Ishikawa (cell line): ENCODE measurements at regions not wholly inside any gene's neighbourhood (a gene's known extent, or its start where the extent isn't known, plus 50 kb on each side); places are given as distances from the start of the nearest gene placed in this dataset.

Experiments used
- CEBPB ChIP-seq: IDR thresholded peaks from 2 replicates; pipeline ENCODE4 v1.6.1; 2012
- CREB1 ChIP-seq: IDR thresholded peaks from 2 replicates; pipeline ENCODE4 v1.6.1; 2012; ENCODE audit warnings: low read depth
- EGR1 ChIP-seq: IDR thresholded peaks from 2 replicates; pipeline ENCODE4 v1.6.1; 2012
- EP300 ChIP-seq: IDR thresholded peaks from 2 replicates; pipeline ENCODE4 v1.6.1; 2012; ENCODE audit warnings: borderline replicate concordance
- FOXM1 ChIP-seq: IDR thresholded peaks from 2 replicates; pipeline ENCODE4 v1.6.1; 2012; ENCODE audit warnings: low read depth, borderline replicate concordance
- NFIC ChIP-seq: IDR thresholded peaks from 2 replicates; pipeline ENCODE4 v1.6.1; 2012
- RAD21 ChIP-seq: IDR thresholded peaks from 2 replicates; pipeline ENCODE4 v1.6.1; 2012; ENCODE audit warnings: low read depth
- REST ChIP-seq: IDR thresholded peaks from 2 replicates; pipeline ENCODE4 v1.6.1; 2012; ENCODE audit warnings: low read depth, mild to moderate bottlenecking
- TAF1 ChIP-seq: IDR thresholded peaks from 2 replicates; pipeline ENCODE4 v1.6.1; 2012; ENCODE audit warnings: low read depth, mild to moderate bottlenecking
- TCF12 ChIP-seq: IDR thresholded peaks from 2 replicates; pipeline ENCODE4 v1.6.1; 2012; ENCODE audit warnings: low read depth
- TEAD4 ChIP-seq: IDR thresholded peaks from 2 replicates; pipeline ENCODE4 v1.6.1; 2012
- USF1 ChIP-seq: IDR thresholded peaks from 2 replicates; pipeline ENCODE4 v1.6.1; 2012
- YY1 ChIP-seq: IDR thresholded peaks from 2 replicates; pipeline ENCODE4 v1.6.1; 2012; ENCODE audit warnings: low read depth
- ZBTB7A ChIP-seq: IDR thresholded peaks from 2 replicates; pipeline ENCODE4 v1.6.1; 2012; ENCODE audit warnings: low read depth
- TF ChIP-seq, protein P1 (sequence below): IDR thresholded peaks from 2 replicates; pipeline ENCODE4 v1.6.1; 2012

DNA sequence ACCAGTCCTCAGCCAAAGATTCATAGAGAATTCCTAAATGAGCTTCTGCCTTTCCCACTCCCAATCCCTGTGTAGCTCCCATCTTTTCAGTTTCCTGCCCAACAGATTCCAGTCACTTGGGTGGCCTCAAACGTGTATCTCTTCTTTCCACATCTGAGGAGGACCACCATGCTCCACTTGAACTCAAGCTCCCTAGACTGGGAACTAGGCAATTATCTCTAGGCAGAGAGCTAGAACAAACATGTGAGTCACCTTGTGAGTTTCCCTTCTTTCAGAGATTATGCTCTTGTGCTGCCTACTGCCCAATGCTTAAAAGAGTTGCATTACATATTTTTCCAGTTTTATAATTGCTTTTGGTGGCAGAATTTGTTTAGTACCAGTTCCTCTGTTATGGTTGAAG, 178.0 kb downstream of the MDFIC start:
- TF ChIP-seq, protein P1, sequence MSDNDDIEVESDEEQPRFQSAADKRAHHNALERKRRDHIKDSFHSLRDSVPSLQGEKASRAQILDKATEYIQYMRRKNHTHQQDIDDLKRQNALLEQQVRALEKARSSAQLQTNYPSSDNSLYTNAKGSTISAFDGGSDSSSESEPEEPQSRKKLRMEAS: no peak
- TF ChIP-seq TEAD4 (no peak), ZBTB7A (no peak), CREB1 (no peak), TAF1 (no peak), EP300 (no peak), REST (no peak), EGR1 (no peak), USF1 (no peak), TCF12 (no peak), CEBPB (no peak), FOXM1 (no peak), NFIC (no peak), YY1 (no peak), RAD21 (no peak)

DNA sequence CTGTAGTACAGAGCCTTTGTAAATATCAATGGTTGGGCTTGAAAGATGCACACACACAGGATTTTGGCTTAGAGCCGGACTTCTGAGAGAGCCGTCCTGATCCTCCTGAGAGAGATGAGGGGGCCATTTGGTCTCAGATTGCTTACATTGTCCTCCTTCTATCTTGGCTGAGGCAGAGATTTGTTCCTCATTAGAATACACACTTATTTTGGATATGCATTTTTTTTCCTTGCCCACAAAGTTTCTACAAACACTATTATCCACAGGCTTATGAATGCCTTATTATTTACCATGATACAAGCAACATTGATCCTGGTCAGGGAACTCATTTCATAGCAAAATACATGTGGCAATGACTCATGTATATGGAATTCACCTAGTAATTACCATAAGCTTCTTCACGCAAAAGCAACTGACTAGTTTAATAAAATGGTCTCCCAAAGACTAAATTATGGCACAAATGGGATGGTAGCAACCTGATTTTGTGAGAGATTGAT, 175.3 kb downstream of the MDFIC start:
- TF ChIP-seq RAD21: no peak
- TF ChIP-seq TEAD4: no peak

DNA sequence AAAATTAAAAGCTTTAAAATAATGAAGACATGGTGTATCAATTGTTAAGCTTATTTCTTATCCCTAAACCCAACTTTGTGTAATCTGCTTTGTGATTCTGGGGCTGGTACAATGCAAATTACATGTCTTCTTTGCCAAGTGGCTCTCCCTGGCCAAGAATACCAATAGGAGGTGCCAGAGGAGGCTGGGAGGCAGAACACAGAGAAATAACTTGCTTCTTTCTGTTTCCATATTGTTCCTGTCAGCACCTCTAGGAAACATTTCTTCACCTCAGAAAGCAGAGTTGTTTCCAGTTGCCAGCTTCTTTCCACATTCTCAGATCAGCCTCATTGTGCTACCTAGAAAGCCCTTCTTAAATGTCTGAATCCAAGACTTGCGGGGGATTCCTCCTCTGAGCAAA, 174.4 kb downstream of the MDFIC start:
- TF ChIP-seq TAF1: no peak
- no peak for TF ChIP-seq REST
- TF ChIP-seq TCF12: no peak
- TF ChIP-seq, protein P1: no peak
- TF ChIP-seq NFIC: no peak
- no peak for TF ChIP-seq EP300
- TF ChIP-seq USF1: no peak
- no peak for TF ChIP-seq TEAD4
- no peak for TF ChIP-seq FOXM1
- no peak for TF ChIP-seq RAD21
- no peak for TF ChIP-seq ZBTB7A
- no peak for TF ChIP-seq YY1
- TF ChIP-seq EGR1: no peak
- no peak for TF ChIP-seq CREB1

DNA sequence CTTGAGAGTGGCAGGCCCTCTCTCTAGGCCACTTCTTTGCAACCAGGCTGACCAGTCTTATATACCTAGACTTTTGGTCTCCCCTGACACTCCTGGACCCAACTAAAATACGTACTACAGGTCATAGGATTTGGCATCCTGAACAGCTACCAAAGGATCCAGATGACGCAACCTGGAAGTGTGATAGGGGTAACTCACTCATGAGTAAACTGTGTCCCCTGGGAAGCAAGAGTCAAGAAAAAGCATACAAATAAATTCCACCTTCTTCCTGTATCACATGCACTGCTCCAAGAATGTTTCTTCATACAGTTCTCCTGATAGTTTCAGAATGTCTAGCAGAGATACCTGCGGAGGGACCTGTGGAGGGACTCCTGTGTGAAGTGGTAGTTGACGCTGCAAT, 172.3 kb downstream of the MDFIC start:
- TF ChIP-seq TCF12 (no peak), NFIC (no peak)

DNA sequence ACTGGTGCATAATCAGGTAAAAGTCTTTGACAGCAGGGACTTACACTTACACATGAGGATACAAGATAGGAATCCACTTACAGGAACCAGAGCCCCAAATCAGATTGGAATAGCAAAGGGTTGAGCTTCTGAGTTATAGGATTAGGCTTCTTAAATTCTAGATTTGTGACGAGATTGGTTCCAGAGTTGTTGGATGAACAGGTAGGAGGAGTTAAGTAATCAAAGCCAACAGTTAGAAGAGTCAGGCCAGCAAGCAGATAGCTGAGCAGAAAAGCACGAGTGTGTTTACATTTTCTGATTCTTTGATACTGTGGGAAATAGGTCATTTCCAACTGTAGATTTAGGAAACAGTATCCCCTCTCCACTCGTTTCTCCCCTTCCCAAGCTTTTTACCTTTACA, 167.0 kb downstream of the MDFIC start:
- TF ChIP-seq, protein P1: no peak
- no peak for TF ChIP-seq CEBPB

- TF ChIP-seq FOXM1 (no peak), NFIC (0 out of 2 replicates have a peak, but pooled peaks have one; percentile 12), USF1 (no peak), TEAD4 (peak; percentile 56; the same call in 1 of the 2 replicates), TCF12 (no peak), ZBTB7A (no peak)
These were observed 165.5 kb downstream of the MDFIC start for GRCh38 chr7:115087437-115087836.
